CD14-positive monocyte (primary cell): ENCODE measurements at regions not wholly inside any gene's neighbourhood (a gene's known extent, or its start where the extent isn't known, plus 50 kb on each side); places are given as distances from the start of the nearest gene placed in this dataset.
"Not testable (repeated sequence)": the region's sequence is repeated elsewhere in the genome, so short reads cannot be mapped to it uniquely, and the experiment has no call there.

ENCODE experiments used
- DNase-seq, 3 donors: peaks; one replicate each; pipeline ENCODE4 v3.0.0-alpha.2; 2011 to 2022
- H2AFZ ChIP-seq: 2 replicates; pipeline ENCODE4 v1.6.0; 2012; ENCODE audit warnings: mild to moderate bottlenecking, low read depth, low read length, inconsistent platforms; ENCODE audit not compliant: insufficient read depth, poor library complexity, severe bottlenecking
- H3K27ac ChIP-seq, 2 donors: 1 replicate in 1 of 2; 2 replicates in 1 of 2; pipeline ENCODE4 v1.5.1; 2012 to 2013; ENCODE audit warnings: low read length in 2 of 2, control low read depth in 1 of 2, inconsistent platforms in 1 of 2, low read depth in 1 of 2, mild to moderate bottlenecking in 1 of 2
- H3K27me3 ChIP-seq, 2 donors: one replicate each; pipeline versions ENCODE4 v1.6.0 to v1.6.1; 2011 to 2013; ENCODE audit warnings: low read length in 2 of 2; ENCODE audit not compliant: control insufficient read depth in 2 of 2, insufficient read depth in 2 of 2
- H3K36me3 ChIP-seq, 2 donors: replicated peaks in 1 of 2; 1 replicate in 1 of 2; 2 replicates in 1 of 2; pipeline versions ENCODE4 v1.5.1 to v1.6.1; 2012 to 2013; ENCODE audit warnings: low read length in 2 of 2, control low read depth in 1 of 2, inconsistent platforms in 1 of 2, mild to moderate bottlenecking in 1 of 2; ENCODE audit not compliant: insufficient read depth in 2 of 2, control insufficient read depth in 1 of 2
- H3K4me1 ChIP-seq, 2 donors: 1 replicate in 1 of 2; 2 replicates in 1 of 2; pipeline versions ENCODE4 v1.5.1 to v1.6.1; 2012 to 2013; ENCODE audit warnings: low read length in 2 of 2, control low read depth in 1 of 2, inconsistent platforms in 1 of 2, mild to moderate bottlenecking in 1 of 2, moderate library complexity in 1 of 2; ENCODE audit not compliant: insufficient read depth in 2 of 2, control insufficient read depth in 1 of 2
- H3K4me2 ChIP-seq: replicated peaks from 2 replicates; pipeline ENCODE3; 2012; ENCODE audit warnings: low read length, moderate library complexity, mild to moderate bottlenecking; ENCODE audit not compliant: poor library complexity, severe bottlenecking; ENCODE audit errors: extremely low read depth
- H3K4me3 ChIP-seq, 3 experiments: fragments of 200-600 bp in 1 of 3; sonication (generic) in 1 of 3; replicated peaks in 1 of 3; 1 replicate in 2 of 3; 2 replicates in 1 of 3; pipeline ENCODE4 v1.5.1; 2011 to 2013; ENCODE audit warnings: low read length in 3 of 3, mild to moderate bottlenecking in 3 of 3, control low read depth in 2 of 3, low read depth in 2 of 3, inconsistent platforms in 1 of 3, moderate library complexity in 1 of 3
- H3K79me2 ChIP-seq: 2 replicates; pipeline ENCODE4 v1.6.0; 2012; ENCODE audit warnings: mild to moderate bottlenecking, control low read depth, inconsistent platforms, low read length, moderate library complexity; ENCODE audit not compliant: insufficient read depth
- H3K9ac ChIP-seq: 2 replicates; pipeline ENCODE4 v1.6.0; 2017; ENCODE audit warnings: low read length, mild to moderate bottlenecking; ENCODE audit not compliant: insufficient read depth, poor library complexity, severe bottlenecking
- H3K9me3 ChIP-seq, 2 donors: replicated peaks in 1 of 2; 1 replicate in 1 of 2; 2 replicates in 1 of 2; pipeline versions ENCODE4 v1.5.1 to v1.6.1; 2012 to 2013; ENCODE audit warnings: low read length in 2 of 2, control low read depth in 1 of 2; ENCODE audit not compliant: control insufficient read depth in 1 of 2, insufficient read depth in 1 of 2
- H4K20me1 ChIP-seq: 2 replicates; pipeline ENCODE4 v1.6.0; 2012; ENCODE audit warnings: mild to moderate bottlenecking, low read length, control low read depth, moderate library complexity; ENCODE audit not compliant: insufficient read depth
- H3K27ac Mint-ChIP-seq, 7 donors: one replicate each; pipeline ENCODE4 v1.8.0; 2020; ENCODE audit warnings: mild to moderate bottlenecking in 7 of 7, mixed read lengths in 7 of 7, moderate library complexity in 6 of 7, inconsistent platforms in 2 of 7
- H3K27me3 Mint-ChIP-seq, 3 donors: one replicate each; pipeline ENCODE4 v1.8.0; 2021 to 2022; ENCODE audit warnings: low read depth in 3 of 3, mild to moderate bottlenecking in 3 of 3, mixed read lengths in 3 of 3, moderate library complexity in 3 of 3, inconsistent platforms in 1 of 3
- H3K36me3 Mint-ChIP-seq, 2 donors: one replicate each; pipeline ENCODE4 v1.8.0; 2020; ENCODE audit warnings: mixed read lengths in 2 of 2, inconsistent platforms in 1 of 2, mild to moderate bottlenecking in 1 of 2
- H3K4me1 Mint-ChIP-seq: one replicate; pipeline ENCODE4 v1.8.0; 2020; ENCODE audit warnings: mild to moderate bottlenecking, mixed read lengths
- H3K4me3 Mint-ChIP-seq, 2 donors: one replicate each; pipeline ENCODE4 v1.8.0; 2020; ENCODE audit warnings: mild to moderate bottlenecking in 2 of 2, mixed read lengths in 2 of 2, moderate library complexity in 1 of 2
- H3K9me3 Mint-ChIP-seq, 7 donors: one replicate each; pipeline ENCODE4 v1.8.0; 2020 to 2022; ENCODE audit warnings: mixed read lengths in 7 of 7, mild to moderate bottlenecking in 6 of 7, moderate library complexity in 6 of 7, inconsistent platforms in 2 of 7
- WGBS: methylation state at CpG from one replicate; pipeline ENCODE4 v1.1.5; 2013; ENCODE audit warnings: missing lambda C conversion rate; ENCODE audit not compliant: insufficient coverage; 5-methylcytosine and 5-hydroxymethylcytosine counted together
- intact Hi-C, 2 donors: fragments of 100-400 bp; cut with micrococcal nuclease; formaldehyde crosslinking; loops; one replicate each; pipeline versions ENCODE4 v1.15.0 to v1.15.1; 2023
- TF ChIP-seq, protein P1 (sequence below): fragments of 200-600 bp; IDR thresholded peaks from one replicate; pipeline ENCODE4 v1.8.0; 2022; ENCODE audit warnings: antibody characterized with exemption, mild to moderate bottlenecking

DNA sequence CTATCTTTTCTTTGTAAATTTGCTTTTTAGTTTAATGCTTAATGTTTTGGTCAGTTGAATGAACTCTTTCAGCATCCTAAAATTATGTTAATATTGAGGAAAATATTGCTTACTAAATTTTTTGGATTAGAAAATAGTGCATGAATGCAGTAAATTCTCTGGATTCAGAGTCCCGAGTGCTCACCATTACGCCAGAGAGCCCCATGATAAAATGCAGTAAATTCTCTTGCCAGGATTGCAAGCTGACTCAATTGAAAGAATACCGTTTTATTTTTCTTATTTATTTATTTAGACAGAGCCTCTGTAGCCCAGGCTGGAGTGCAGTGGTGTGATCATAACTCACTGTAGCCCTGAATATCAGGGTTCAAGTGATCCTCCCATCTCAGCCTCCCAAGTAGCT is 60.9 kb upstream of the ENPEP start:
- Histone ChIP-seq H3K9me3 (peaks cover 0 to 5% of the 10 kb centered on the region in 2 donors), H3K4me3 (no peak overlapping the region), H3K9ac (no peak overlapping the region), H3K27me3 (no peaks in the 10 kb centered on the region), H2AFZ (no peak overlapping the region), H4K20me1 (no peaks in the 10 kb centered on the region), H3K27ac (no peak overlapping the region), H3K36me3 (no peaks in the 10 kb centered on the region), H3K4me1 (no peaks in the 10 kb centered on the region), H3K79me2 (no peaks in the 10 kb centered on the region), H3K4me2 (no peak overlapping the region)
- Mint-ChIP-seq H3K27me3 (peaks cover 2 to 6% (median 3%) of the 10 kb centered on the region in 3 donors), H3K36me3 (no peaks in the 10 kb centered on the region), H3K4me3 (no peak overlapping the region), H3K4me1 (no peaks in the 10 kb centered on the region), H3K9me3 (peaks cover 4 to 26% (median 12%) of the 10 kb centered on the region in 7 donors), H3K27ac (no peak overlapping the region)
- no CpG with 5 or more reads among the region's 3 CpGs for WGBS
- intact Hi-C loops = no loop called here
- DNase-seq = no peak
- TF ChIP-seq, protein P1, sequence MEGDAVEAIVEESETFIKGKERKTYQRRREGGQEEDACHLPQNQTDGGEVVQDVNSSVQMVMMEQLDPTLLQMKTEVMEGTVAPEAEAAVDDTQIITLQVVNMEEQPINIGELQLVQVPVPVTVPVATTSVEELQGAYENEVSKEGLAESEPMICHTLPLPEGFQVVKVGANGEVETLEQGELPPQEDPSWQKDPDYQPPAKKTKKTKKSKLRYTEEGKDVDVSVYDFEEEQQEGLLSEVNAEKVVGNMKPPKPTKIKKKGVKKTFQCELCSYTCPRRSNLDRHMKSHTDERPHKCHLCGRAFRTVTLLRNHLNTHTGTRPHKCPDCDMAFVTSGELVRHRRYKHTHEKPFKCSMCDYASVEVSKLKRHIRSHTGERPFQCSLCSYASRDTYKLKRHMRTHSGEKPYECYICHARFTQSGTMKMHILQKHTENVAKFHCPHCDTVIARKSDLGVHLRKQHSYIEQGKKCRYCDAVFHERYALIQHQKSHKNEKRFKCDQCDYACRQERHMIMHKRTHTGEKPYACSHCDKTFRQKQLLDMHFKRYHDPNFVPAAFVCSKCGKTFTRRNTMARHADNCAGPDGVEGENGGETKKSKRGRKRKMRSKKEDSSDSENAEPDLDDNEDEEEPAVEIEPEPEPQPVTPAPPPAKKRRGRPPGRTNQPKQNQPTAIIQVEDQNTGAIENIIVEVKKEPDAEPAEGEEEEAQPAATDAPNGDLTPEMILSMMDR = no peak

DNA sequence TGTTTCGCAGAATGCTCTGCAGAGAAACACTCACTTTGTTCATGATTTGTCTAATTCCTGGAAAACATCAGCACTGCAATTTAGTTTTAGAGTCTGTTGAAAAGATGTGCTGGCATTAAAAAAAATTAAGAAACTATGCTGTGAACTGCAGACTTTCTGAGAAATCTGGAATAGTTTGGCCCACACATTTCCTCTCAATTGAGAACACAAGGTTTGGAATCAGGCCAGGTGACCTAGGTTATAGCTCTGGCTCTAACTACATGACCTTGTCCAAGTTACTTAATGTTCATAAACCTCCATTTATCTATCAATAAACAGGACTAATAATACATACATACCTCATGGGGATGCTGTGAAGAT is 61.4 kb upstream of the ENPEP start:
- TF ChIP-seq, protein P1 = no peak
- WGBS = 0% methylated on average over 1 of the region's 1 CpG
- Histone ChIP-seq H2AFZ (no peak overlapping the region), H3K79me2 (no peaks in the 10 kb centered on the region), H3K4me1 (no peaks in the 10 kb centered on the region), H3K9me3 (peaks cover 0 to 5% of the 10 kb centered on the region in 2 donors), H3K27me3 (no peaks in the 10 kb centered on the region), H3K9ac (no peak overlapping the region), H3K36me3 (no peaks in the 10 kb centered on the region), H4K20me1 (no peaks in the 10 kb centered on the region), H3K4me3 (no peak overlapping the region), H3K27ac (no peak overlapping the region), H3K4me2 (no peak overlapping the region)
- Mint-ChIP-seq H3K36me3 (no peaks in the 10 kb centered on the region), H3K4me1 (no peaks in the 10 kb centered on the region), H3K27ac (no peak overlapping the region), H3K9me3 (peaks cover 4 to 26% (median 12%) of the 10 kb centered on the region in 7 donors), H3K27me3 (peaks cover 2 to 6% (median 3%) of the 10 kb centered on the region in 3 donors), H3K4me3 (no peak overlapping the region)
- intact Hi-C loops = no loop called here
- no peak for DNase-seq

DNA sequence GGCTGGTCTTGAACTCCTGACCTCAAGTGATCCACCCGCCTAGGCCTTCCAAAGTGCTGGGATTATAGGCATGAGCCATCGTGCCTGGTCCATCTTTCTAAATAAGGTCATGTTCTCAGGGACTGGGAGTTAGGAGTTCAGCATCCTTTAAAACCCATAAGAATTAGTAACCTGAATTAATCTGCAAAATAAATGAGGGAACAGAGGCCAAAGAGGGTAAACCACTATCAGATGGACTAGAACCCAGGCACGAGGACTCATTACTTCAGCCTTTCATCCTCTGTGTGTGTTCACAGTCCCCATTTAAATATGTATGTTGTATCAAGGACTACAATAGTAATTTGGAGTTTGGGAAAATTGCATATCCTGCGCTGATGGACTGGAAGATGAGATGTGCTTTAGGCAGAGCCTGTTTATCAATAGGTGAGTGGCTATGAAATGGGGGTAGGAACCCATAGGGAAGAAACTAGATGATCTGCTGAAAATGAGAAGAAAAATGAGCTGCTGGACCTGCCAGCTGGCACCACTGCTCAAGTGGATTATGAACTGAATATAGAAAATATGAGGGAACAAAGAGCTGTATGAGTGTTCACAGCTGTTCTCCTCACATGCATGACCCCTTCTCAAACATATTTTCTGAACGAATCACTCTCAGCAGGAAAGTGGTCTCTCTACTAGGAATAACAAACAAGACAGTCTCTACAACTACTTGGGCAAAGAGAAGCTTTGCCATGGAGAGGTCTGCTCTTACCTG is 62.0 kb upstream of the ENPEP start:
- H3K27ac Mint-ChIP-seq, H3K27me3 ChIP-seq, H3K4me3 ChIP-seq, H3K4me3 Mint-ChIP-seq, H3K79me2 ChIP-seq, H3K27ac ChIP-seq, H3K9me3 ChIP-seq, DNase-seq, H3K36me3 Mint-ChIP-seq, H3K4me1 Mint-ChIP-seq, H3K27me3 Mint-ChIP-seq, intact Hi-C loops, H4K20me1 ChIP-seq, H3K9ac ChIP-seq, H3K4me1 ChIP-seq, H3K4me2 ChIP-seq, H3K36me3 ChIP-seq, H2AFZ ChIP-seq: not testable (repeated sequence)
- H3K9me3 Mint-ChIP-seq = peaks cover 4 to 22% (median 10%) of the 10 kb centered on the region in 7 donors
- WGBS = 100% methylated on average over 2 of the region's 5 CpGs
